OCI-LY7 (cell line): ENCODE measurements at regions not wholly inside any gene's neighbourhood (a gene's known extent, or its start where the extent isn't known, plus 50 kb on each side); places are given as distances from the start of the nearest gene placed in this dataset.

Experiments
- BruUV-seq: library from RNA; stranded (reverse); fragments of 400-500 nt; replicated peaks from 2 replicates; lab custom pipeline; 2021; lab: Mats Ljungman, UMichigan
- CTCF ChIA-PET: fragments of 300-600 bp; sonication (Branson Sonifier 250); formaldehyde crosslinking; loops from one replicate; lab custom pipeline; 2022; ENCODE audit warnings: antibody characterized with exemption; ENCODE audit not compliant: unreplicated experiment; lab: Charles Lee
- POLR2A ChIA-PET: fragments of 300-600 bp; sonication (Branson Sonifier 250); formaldehyde crosslinking; loops from one replicate; lab custom pipeline; 2022; ENCODE audit warnings: antibody characterized with exemption; lab: Charles Lee
- DNase-seq: peaks from one replicate; pipeline ENCODE4 v3.0.0-alpha.2; 2015; ENCODE audit warnings: low spot score
- H2AFZ ChIP-seq: fragments of 200-600 bp; sonication (generic), shearing (Covaris generic); 2 replicates; pipeline ENCODE4 v1.6.1; 2014; ENCODE audit warnings: mild to moderate bottlenecking, antibody characterized with exemption, low read length, moderate library complexity
- H3K27ac ChIP-seq: fragments of 200-600 bp; sonication (generic); 2 replicates; pipeline ENCODE4 v1.5.1; 2014; ENCODE audit warnings: mixed run types, low read depth, mild to moderate bottlenecking, moderate library complexity, low read length, inconsistent platforms; ENCODE audit not compliant: poor library complexity, severe bottlenecking
- H3K36me3 ChIP-seq: fragments of 200-600 bp; sonication (generic); 2 replicates; pipeline ENCODE4 v1.6.1; 2014; ENCODE audit warnings: mild to moderate bottlenecking, antibody characterized with exemption, low read length, moderate library complexity, mixed read lengths; ENCODE audit not compliant: insufficient read depth
- H3K4me1 ChIP-seq: fragments of 200-600 bp; sonication (generic); 2 replicates; pipeline ENCODE4 v1.5.1; 2014; ENCODE audit warnings: mild to moderate bottlenecking, low read length; ENCODE audit not compliant: insufficient read depth, poor library complexity, severe bottlenecking
- H3K4me2 ChIP-seq: fragments of 200-600 bp; sonication (generic); 2 replicates; pipeline ENCODE4 v1.6.1; 2014; ENCODE audit warnings: mild to moderate bottlenecking, low read length
- H3K4me3 ChIP-seq: fragments of 200-600 bp; sonication (generic); 2 replicates; pipeline ENCODE4 v1.5.1; 2014; ENCODE audit warnings: mild to moderate bottlenecking, low read depth, low read length; ENCODE audit not compliant: poor library complexity, severe bottlenecking
- H3K79me2 ChIP-seq: fragments of 200-600 bp; sonication (generic); 2 replicates; pipeline ENCODE4 v1.6.1; 2016; ENCODE audit warnings: low read depth, mild to moderate bottlenecking, low read length, moderate library complexity, mixed read lengths; ENCODE audit not compliant: insufficient read depth
- H3K9me2 ChIP-seq: fragments of 200-600 bp; sonication (generic); 2 replicates; pipeline ENCODE4 v1.6.1; 2016; ENCODE audit warnings: mild to moderate bottlenecking, low read length, mixed read lengths; ENCODE audit not compliant: insufficient read depth
- H3K9me3 ChIP-seq: fragments of 200-600 bp; sonication (generic); 2 replicates; pipeline ENCODE4 v1.6.1; 2014; ENCODE audit warnings: mild to moderate bottlenecking, mixed run types, low read length, mixed read lengths
- H4K20me1 ChIP-seq: fragments of 200-600 bp; sonication (generic); 2 replicates; pipeline ENCODE4 v1.6.1; 2014; ENCODE audit warnings: mild to moderate bottlenecking, antibody characterized with exemption, low read length, moderate library complexity, mixed read lengths; ENCODE audit not compliant: insufficient read depth
- EZH2phosphoT487 ChIP-seq: fragments of 200-600 bp; sonication (generic); IDR thresholded peaks from 2 replicates; pipeline ENCODE4 v1.6.1; 2018; ENCODE audit warnings: low read depth, borderline replicate concordance, mild to moderate bottlenecking, mixed run types, antibody characterized with exemption, low read length, moderate library complexity, mixed read lengths
- intact Hi-C: fragments of 100-400 bp; cut with micrococcal nuclease; formaldehyde crosslinking; loops from one replicate; pipeline ENCODE4 v1.10.0; 2022; ENCODE audit not compliant: unreplicated experiment
- TF ChIP-seq, protein P1 (sequence below): fragments of 200-600 bp; sonication (generic); conservative IDR thresholded peaks from 2 replicates; pipeline ENCODE4 v1.5.1; 2014; ENCODE audit warnings: mild to moderate bottlenecking, antibody characterized with exemption, low read length, moderate library complexity, mixed read lengths

DNA sequence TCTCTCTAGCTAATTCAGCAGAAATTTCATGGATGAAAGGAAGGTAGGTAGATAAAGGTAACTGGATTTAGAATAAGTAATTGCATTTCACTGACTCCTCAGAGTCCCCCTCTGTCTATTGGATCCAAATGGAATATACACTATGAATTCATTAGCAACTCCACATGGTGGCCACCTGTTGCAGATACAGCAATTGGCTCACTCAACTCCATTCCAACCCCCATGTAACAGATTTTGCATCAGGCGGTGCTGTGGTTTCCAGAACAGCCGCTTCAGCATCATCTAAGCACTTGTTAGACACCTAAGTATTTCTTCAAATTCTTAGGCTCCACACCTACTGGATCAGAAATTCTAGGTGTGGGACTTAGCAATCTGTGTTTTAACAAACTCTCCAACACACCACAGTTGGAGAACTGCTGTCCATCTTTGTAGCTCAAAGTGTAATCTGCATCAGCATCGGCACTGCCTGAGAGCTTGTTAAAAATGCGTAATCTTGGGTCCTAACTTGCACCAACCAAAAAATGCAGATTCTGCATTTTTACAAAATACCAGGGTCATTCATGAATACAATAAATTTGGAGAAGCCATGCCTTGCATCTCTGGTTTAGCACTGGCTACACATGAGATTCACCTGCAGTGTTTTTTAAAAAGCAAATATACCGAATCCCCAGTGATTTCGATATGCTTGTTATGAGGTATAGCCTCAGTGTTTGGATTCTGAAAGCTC is 413.8 kb upstream of the CD180 start:
- BruUV-seq = no TSS peak
- Histone ChIP-seq H3K4me3 (no peak overlapping the region), H2AFZ (no peak overlapping the region), H3K27ac (no peak overlapping the region), H3K36me3 (no peaks in the 10 kb centered on the region), H4K20me1 (no peaks in the 10 kb centered on the region), H3K79me2 (no peaks in the 10 kb centered on the region), H3K4me1 (no peaks in the 10 kb centered on the region), H3K9me3 (no peaks in the 10 kb centered on the region), H3K4me2 (no peak overlapping the region), H3K9me2 (no peaks in the 10 kb centered on the region)
- TF ChIP-seq, protein P1, sequence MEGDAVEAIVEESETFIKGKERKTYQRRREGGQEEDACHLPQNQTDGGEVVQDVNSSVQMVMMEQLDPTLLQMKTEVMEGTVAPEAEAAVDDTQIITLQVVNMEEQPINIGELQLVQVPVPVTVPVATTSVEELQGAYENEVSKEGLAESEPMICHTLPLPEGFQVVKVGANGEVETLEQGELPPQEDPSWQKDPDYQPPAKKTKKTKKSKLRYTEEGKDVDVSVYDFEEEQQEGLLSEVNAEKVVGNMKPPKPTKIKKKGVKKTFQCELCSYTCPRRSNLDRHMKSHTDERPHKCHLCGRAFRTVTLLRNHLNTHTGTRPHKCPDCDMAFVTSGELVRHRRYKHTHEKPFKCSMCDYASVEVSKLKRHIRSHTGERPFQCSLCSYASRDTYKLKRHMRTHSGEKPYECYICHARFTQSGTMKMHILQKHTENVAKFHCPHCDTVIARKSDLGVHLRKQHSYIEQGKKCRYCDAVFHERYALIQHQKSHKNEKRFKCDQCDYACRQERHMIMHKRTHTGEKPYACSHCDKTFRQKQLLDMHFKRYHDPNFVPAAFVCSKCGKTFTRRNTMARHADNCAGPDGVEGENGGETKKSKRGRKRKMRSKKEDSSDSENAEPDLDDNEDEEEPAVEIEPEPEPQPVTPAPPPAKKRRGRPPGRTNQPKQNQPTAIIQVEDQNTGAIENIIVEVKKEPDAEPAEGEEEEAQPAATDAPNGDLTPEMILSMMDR = no peak
- TF ChIP-seq EZH2phosphoT487 = no peak
- no peak for DNase-seq
- CTCF ChIA-PET = no interaction called here
- intact Hi-C loops = no loop called here
- POLR2A ChIA-PET = interaction anchor here (1.5 kb wide), 1 partner anchor 37 kb away, joined by 3 read pairs; no protein-coding TSS in a partner anchor

DNA sequence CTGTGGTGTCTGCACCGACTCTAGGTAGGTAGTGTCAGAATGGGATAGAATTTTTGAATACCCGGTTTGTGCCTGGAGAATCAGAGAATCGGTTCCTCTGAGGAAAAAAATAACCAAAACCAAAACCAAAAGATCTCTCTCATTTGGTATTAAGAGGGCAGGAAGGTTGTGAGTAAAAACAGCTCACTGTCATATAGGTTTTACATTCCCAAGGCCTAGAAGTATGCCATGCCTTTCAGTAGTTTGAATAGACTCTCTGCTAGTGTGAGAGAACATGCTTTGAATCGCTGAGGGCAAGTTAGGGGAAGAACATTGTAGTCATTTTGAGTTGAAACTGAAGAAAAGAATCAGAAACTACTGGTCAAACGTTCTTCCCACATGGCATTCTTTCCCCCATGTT is 411.4 kb upstream of the CD180 start:
- ChIA-PET CTCF (no interaction called here), POLR2A (no interaction called here)
- no peak for DNase-seq
- Histone ChIP-seq H3K27ac (no peak overlapping the region), H3K36me3 (no peaks in the 10 kb centered on the region), H3K4me2 (no peak overlapping the region), H3K4me1 (no peaks in the 10 kb centered on the region), H3K79me2 (no peaks in the 10 kb centered on the region), H4K20me1 (no peaks in the 10 kb centered on the region), H3K9me3 (no peaks in the 10 kb centered on the region), H3K4me3 (no peak overlapping the region), H2AFZ (no peak overlapping the region), H3K9me2 (no peaks in the 10 kb centered on the region)
- no peak for TF ChIP-seq EZH2phosphoT487
- TF ChIP-seq, protein P1 = no peak
- BruUV-seq = no TSS peak
- intact Hi-C loops = no loop called here

DNA sequence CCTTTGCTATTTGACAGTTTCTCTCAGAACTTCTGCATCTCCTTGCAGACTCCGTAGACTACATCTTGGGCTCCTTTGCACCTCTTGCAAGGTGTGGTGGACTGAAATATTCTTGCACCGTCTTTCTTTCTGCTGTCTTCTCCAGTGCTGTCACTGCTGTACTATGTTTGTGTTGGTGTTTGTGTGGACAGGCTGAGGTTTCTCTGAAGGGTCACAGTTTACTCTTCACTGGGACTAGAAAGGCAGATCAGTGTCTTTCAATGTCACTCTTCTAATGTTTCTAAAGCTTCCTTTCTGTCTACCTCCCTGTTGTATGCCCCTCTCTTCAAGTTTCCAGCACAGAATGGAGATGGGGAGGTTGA is 410.0 kb upstream of the CD180 start:
- Histone ChIP-seq H3K4me1 (no peaks in the 10 kb centered on the region), H2AFZ (no peak overlapping the region), H3K36me3 (no peaks in the 10 kb centered on the region), H3K79me2 (no peaks in the 10 kb centered on the region), H3K27ac (no peak overlapping the region), H3K9me3 (no peaks in the 10 kb centered on the region), H3K4me3 (no peak overlapping the region), H4K20me1 (no peaks in the 10 kb centered on the region), H3K4me2 (no peak overlapping the region), H3K9me2 (no peaks in the 10 kb centered on the region)
- intact Hi-C loops = no loop called here
- DNase-seq = no peak
- CTCF ChIA-PET = no interaction called here
- no peak for TF ChIP-seq EZH2phosphoT487
- TF ChIP-seq, protein P1 = no peak
- POLR2A ChIA-PET = no interaction called here
- BruUV-seq = no TSS peak
